ENCODE measurements at regions not wholly inside any gene's neighbourhood (a gene's known extent, or its start where the extent isn't known, plus 50 kb on each side); places are given as distances from the start of the nearest gene placed in this dataset.

DNA sequence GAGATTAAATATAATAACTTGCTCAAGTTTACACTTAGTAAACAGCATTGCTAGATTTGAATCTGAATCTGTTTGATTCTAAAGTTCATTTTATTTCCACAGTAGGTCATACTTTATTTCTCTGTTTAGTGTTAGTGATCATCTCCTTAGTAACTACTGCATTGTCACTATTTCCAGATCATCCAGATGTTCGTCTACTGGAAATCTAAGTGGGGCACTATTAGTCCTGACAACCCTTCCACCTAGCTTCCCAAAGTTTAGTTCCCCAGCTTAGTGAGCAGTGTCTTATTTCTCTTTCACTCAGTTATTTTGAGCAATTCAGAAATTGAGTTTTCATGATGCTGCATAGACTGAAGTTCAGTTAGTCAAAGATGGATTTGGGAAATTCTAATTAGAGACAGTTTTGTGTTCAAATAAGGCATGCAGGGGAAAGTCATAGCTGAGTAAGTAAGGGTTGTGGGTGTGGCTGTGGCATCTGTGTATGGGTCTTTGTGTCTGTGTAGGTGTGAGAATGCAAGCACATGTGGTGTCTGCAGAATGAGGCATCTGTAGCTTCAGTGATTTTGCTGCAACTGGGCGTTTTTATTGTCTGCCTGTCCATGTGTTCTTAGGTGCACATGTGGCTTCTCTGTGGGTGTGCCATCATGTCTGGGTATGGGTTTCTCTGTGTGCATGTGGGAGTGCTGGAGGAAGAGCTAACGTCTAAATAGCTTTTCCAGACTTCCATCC, 107.3 kb downstream of the NTMT2 start:
- H3K27me3 ChIP-seq (replicated peaks; ENCODE audit: insufficient read depth), result no peaks in the 10 kb centered on the region
- H3K9me3 ChIP-seq, result no peaks in the 10 kb centered on the region
- DNase-seq (ENCODE audit: low spot score), result no peak
- H3K36me3 ChIP-seq, result no peaks in the 10 kb centered on the region
- intact Hi-C loops (cut with DNase I), result no loop called here
- H3K4me3 ChIP-seq, result no peak overlapping the region
- no peaks in the 10 kb centered on the region for H3K4me1 ChIP-seq (replicated peaks)
- H3K27ac ChIP-seq, result no peak overlapping the region
- no peak for TF ChIP-seq POLR2AphosphoS5 (IDR thresholded peaks at IDR 0.05)
- TF ChIP-seq, protein P1, sequence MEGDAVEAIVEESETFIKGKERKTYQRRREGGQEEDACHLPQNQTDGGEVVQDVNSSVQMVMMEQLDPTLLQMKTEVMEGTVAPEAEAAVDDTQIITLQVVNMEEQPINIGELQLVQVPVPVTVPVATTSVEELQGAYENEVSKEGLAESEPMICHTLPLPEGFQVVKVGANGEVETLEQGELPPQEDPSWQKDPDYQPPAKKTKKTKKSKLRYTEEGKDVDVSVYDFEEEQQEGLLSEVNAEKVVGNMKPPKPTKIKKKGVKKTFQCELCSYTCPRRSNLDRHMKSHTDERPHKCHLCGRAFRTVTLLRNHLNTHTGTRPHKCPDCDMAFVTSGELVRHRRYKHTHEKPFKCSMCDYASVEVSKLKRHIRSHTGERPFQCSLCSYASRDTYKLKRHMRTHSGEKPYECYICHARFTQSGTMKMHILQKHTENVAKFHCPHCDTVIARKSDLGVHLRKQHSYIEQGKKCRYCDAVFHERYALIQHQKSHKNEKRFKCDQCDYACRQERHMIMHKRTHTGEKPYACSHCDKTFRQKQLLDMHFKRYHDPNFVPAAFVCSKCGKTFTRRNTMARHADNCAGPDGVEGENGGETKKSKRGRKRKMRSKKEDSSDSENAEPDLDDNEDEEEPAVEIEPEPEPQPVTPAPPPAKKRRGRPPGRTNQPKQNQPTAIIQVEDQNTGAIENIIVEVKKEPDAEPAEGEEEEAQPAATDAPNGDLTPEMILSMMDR (IDR thresholded peaks at IDR 0.05), result no peak
- TF ChIP-seq POLR2A (IDR thresholded peaks at IDR 0.05), result no peak
- WGBS, result 75% methylated on average over 3 of the region's 3 CpGs

DNA sequence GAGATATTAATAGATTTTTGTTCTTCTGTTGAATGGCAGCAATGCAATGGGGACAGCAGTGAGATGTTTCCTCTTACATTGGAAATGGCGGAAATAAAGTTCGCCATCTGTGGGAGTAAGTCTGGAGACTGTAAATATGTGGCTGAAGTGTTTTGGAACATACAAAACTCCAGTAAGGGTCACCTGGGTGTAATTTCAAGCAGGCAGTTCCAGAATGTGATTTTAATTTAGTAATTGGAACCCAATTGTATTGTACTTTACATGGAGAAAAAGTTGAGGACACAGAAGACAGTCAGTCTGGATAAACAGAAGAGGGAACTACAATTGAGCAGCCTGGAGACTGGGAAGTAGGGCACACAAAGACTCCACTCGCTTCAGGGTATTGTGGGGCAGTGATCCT, 108.6 kb downstream of the NTMT2 start:
- Histone ChIP-seq H3K27me3 (replicated peaks; ENCODE audit: insufficient read depth) (no peaks in the 10 kb centered on the region), H3K4me3 (no peak overlapping the region), H3K4me1 (replicated peaks) (no peaks in the 10 kb centered on the region), H3K9me3 (no peaks in the 10 kb centered on the region), H3K27ac (no peak overlapping the region), H3K36me3 (no peaks in the 10 kb centered on the region)
- 88% methylated on average over 3 of the region's 3 CpGs for WGBS
- TF ChIP-seq POLR2A (IDR thresholded peaks at IDR 0.05), result no peak
- TF ChIP-seq, protein P1 (IDR thresholded peaks at IDR 0.05), result no peak
- intact Hi-C loops (cut with DNase I), result no loop called here
- no peak for DNase-seq (ENCODE audit: low spot score)

DNA sequence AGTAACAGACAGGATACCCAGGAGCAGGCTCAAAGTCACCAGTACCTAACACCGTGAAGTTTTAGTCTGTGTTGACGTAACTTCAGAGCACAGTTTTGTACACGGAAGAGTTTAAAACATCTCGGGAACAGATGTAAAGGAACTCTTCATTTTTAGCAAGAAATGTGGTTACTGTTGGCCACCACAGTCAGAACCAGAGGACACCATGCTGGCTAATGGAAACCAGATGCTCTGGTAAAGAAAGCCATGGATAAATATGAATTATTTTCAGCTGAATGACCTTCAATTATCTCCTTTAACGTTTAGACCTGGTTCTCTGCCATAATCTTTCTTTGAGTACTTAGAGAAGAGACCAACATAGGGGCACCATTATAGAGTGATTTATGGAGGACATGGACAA, 115.9 kb downstream of the NTMT2 start:
- H3K27me3 ChIP-seq (replicated peaks; ENCODE audit: insufficient read depth), result no peaks in the 10 kb centered on the region
- TF ChIP-seq POLR2A (IDR thresholded peaks at IDR 0.05), result no peak
- TF ChIP-seq, protein P1 (IDR thresholded peaks at IDR 0.05), result no peak
- TF ChIP-seq POLR2AphosphoS5 (IDR thresholded peaks at IDR 0.05), result no peak
- H3K27ac ChIP-seq, result no peak overlapping the region
- no peak overlapping the region for H3K4me3 ChIP-seq
- WGBS, result 67% methylated on average over 5 of the region's 5 CpGs
- no peaks in the 10 kb centered on the region for H3K4me1 ChIP-seq (replicated peaks)
- H3K36me3 ChIP-seq, result no peaks in the 10 kb centered on the region
- no peaks in the 10 kb centered on the region for H3K9me3 ChIP-seq
- intact Hi-C loops (cut with DNase I), result no loop called here
- DNase-seq (ENCODE audit: low spot score), result no peak

DNA sequence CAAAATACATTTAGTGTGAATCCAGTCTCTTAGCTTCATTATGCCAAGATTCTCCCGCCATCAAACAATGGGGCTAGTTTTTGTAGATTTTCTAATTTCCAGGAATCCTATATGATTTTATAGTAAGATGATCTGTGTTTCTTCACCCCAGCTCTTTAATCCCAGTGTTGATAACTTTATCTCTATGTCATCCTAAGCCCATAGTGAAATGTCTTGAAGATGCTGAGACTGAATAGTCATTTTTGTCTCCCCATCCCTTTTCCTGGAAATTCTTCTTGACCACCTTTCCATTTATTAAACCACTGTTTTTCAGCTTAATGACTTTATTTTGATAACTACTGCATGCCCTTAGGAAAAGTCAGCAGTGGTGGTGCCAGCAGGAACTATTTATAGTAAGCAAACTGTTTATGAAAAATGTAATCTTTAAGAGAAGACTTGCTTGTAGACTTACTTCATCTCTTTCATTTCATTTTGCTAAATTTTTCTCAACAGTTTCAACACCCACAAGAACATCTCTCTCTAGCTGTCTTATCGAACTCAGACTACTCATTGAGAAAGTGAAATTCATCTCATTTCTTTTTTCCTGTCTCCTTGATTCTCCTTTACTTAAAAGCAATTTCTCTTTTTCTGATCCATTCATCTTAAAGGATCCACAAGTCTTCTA, 116.6 kb downstream of the NTMT2 start:
- intact Hi-C loops (cut with DNase I), result no loop called here
- 92% methylated on average over 2 of the region's 2 CpGs for WGBS
- Histone ChIP-seq H3K27me3 (replicated peaks; ENCODE audit: insufficient read depth) (no peaks in the 10 kb centered on the region), H3K36me3 (no peaks in the 10 kb centered on the region), H3K9me3 (no peaks in the 10 kb centered on the region), H3K27ac (no peak overlapping the region), H3K4me1 (replicated peaks) (no peaks in the 10 kb centered on the region), H3K4me3 (no peak overlapping the region)
- TF ChIP-seq POLR2A (IDR thresholded peaks at IDR 0.05) (no peak), POLR2AphosphoS5 (IDR thresholded peaks at IDR 0.05) (no peak)
- TF ChIP-seq, protein P1 (IDR thresholded peaks at IDR 0.05), result no peak
- no peak for DNase-seq (ENCODE audit: low spot score)

DNA sequence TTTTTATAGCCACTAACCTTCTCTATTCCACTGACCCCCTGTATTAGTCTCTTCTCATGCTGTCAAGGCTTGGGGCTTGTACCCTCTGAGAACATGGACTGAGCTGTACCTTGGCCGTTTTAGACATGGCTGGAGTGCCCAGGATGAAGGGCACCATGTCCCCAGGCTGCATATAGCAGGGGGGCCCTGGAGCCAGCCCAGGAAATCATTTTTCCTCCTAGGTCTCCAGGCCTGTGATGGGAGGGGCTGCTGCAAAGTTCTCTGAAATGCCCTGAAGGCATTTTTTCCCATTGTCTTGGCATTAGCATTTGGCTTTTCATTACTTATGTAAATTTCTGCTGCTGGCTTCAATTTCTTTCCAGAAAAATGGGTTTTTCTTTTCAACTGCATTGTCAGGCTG, 119.5 kb downstream of the NTMT2 start:
- intact Hi-C loops (cut with DNase I), result no loop called here

More for the DNA sequence above, 119.5 kb downstream of the NTMT2 start:
- Histone ChIP-seq H3K9me3 (no peaks in the 10 kb centered on the region), H3K4me3 (no peak overlapping the region), H3K4me1 (replicated peaks) (no peaks in the 10 kb centered on the region), H3K27ac (no peak overlapping the region), H3K27me3 (replicated peaks; ENCODE audit: insufficient read depth) (no peaks in the 10 kb centered on the region), H3K36me3 (no peaks in the 10 kb centered on the region)
- no peak for DNase-seq (ENCODE audit: low spot score)
- no peak for TF ChIP-seq POLR2AphosphoS5 (IDR thresholded peaks at IDR 0.05)
- TF ChIP-seq POLR2A (IDR thresholded peaks at IDR 0.05), result no peak
- TF ChIP-seq, protein P1 (IDR thresholded peaks at IDR 0.05), result no peak
- WGBS, result 82% methylated on average over 1 of the region's 1 CpG
